ENCODE measurements at regions not wholly inside any gene's neighbourhood (a gene's known extent, or its start where the extent isn't known, plus 50 kb on each side); places are given as distances from the start of the nearest gene placed in this dataset.

DNA sequence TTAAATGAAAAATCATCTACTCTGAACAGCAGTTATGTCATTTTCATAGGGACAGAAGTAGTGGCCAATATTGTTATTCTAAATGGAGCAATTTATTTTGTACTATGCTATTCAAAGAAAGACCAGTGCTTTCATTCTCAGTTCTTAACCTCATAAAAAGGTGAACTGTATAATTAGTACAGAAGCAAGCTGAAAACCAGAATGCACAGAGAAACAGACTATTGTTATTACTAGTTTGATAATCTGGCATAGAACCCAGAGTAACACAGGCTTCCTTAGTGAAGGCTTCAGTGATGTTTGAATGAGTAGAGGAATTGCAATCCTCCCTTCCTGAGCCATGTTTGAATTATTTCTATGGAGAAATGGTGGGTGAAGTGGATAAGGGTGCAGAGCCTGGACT lies 131.6 kb upstream of the LRRC7 start:
- H3K27ac Mint-ChIP-seq, result no peak overlapping the region
- TF ChIP-seq, protein P1, sequence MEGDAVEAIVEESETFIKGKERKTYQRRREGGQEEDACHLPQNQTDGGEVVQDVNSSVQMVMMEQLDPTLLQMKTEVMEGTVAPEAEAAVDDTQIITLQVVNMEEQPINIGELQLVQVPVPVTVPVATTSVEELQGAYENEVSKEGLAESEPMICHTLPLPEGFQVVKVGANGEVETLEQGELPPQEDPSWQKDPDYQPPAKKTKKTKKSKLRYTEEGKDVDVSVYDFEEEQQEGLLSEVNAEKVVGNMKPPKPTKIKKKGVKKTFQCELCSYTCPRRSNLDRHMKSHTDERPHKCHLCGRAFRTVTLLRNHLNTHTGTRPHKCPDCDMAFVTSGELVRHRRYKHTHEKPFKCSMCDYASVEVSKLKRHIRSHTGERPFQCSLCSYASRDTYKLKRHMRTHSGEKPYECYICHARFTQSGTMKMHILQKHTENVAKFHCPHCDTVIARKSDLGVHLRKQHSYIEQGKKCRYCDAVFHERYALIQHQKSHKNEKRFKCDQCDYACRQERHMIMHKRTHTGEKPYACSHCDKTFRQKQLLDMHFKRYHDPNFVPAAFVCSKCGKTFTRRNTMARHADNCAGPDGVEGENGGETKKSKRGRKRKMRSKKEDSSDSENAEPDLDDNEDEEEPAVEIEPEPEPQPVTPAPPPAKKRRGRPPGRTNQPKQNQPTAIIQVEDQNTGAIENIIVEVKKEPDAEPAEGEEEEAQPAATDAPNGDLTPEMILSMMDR (IDR thresholded peaks at IDR 0.05), result no peak
- no peaks in the 10 kb centered on the region for H3K27me3 Mint-ChIP-seq (ENCODE audit: insufficient read depth)
- H3K4me1 Mint-ChIP-seq (ENCODE audit: low read depth), result no peaks in the 10 kb centered on the region
- peaks cover 39% of the 10 kb centered on the region for H3K9me3 Mint-ChIP-seq
- DNase-seq, result no peak
- H3K36me3 Mint-ChIP-seq (ENCODE audit: low read depth), result no peaks in the 10 kb centered on the region
- no peak overlapping the region for H3K4me3 Mint-ChIP-seq

DNA sequence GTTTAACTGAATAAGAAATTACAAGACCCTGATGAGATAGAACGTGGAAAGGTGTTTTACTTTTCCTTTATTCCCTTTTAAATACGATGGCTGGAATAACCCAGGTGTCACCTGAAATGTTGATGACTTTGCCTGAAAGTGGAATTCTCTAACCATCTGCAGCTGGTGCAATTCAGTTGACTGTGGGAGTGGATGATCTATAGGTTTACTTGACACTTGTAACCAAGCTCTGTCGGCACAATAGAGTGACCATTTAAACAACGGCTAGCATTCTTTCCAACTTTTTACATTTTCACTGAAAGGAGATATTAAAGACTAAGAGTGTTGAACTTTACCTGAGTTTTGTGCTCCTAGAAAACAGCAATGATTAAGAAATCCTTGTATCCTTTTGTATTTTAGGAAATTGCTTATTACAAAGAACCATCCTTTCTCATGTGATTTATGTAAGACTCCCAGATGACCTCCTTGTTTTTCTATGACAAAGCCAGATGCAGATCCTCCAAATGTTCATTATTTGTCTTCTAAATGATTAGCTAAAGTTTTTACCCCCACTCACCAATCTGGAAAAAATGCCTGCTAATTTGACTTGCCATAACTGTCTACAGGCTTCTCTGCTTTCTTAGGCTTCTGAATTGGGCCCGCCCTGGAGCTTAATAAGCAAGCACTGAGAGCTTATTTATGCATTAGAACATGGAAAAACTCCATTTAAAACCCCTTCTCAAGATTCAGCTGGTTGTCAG lies 129.5 kb upstream of the LRRC7 start:
- no peak overlapping the region for H3K27ac Mint-ChIP-seq
- H3K4me3 Mint-ChIP-seq, result no peak overlapping the region
- peaks cover 44% of the 10 kb centered on the region for H3K9me3 Mint-ChIP-seq
- no peaks in the 10 kb centered on the region for H3K4me1 Mint-ChIP-seq (ENCODE audit: low read depth)
- no peak for DNase-seq
- no peaks in the 10 kb centered on the region for H3K36me3 Mint-ChIP-seq (ENCODE audit: low read depth)
- no peaks in the 10 kb centered on the region; the same call in 1 of the 2 replicates for H3K27me3 Mint-ChIP-seq (ENCODE audit: insufficient read depth)
- TF ChIP-seq, protein P1 (IDR thresholded peaks at IDR 0.05), result no peak

DNA sequence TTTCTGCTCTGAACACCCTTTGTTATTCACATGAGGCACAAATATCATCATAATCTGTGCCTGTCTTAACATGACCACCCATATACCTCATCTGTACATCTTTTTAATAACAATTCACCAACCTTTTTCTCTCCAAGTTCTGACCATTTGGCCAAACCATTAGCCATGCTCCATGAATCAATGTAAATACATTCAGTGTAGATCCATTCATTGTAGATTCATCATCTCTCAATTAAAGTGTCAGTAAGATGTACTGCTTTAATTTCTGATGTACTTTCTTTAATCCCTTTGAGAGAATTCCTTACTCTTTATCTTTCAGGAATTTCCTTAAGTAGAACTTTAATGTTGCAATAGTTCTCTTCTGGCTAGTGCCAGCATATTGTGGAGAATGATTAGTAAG lies 126.2 kb upstream of the LRRC7 start:
- DNase-seq, result no peak
- Mint-ChIP-seq H3K9me3 (peaks cover 43% of the 10 kb centered on the region), H3K4me1 (ENCODE audit: low read depth) (no peaks in the 10 kb centered on the region), H3K36me3 (ENCODE audit: low read depth) (no peaks in the 10 kb centered on the region), H3K27me3 (ENCODE audit: insufficient read depth) (no peaks in the 10 kb centered on the region; the same call in 1 of the 2 replicates), H3K27ac (no peak overlapping the region), H3K4me3 (no peak overlapping the region)
- TF ChIP-seq, protein P1 (IDR thresholded peaks at IDR 0.05), result no peak

DNA sequence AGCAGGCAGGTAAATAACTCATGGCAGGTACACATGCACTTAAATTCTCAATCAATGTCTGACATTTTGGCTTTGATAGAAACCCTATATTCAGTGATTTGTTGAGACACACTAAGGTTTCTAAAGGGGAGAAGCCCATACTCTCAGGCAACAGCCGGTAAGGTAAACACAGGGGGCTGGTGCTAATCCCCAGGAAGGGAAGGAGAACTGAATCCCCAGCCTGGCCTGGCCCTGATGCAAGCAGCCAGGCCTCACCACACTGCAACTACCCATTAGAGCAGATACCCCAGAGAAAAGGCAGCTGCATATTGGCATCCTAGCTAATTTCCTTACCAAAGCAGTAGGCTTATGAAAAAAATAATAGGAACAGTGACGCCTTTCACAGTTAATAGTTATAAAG lies 116.5 kb upstream of the LRRC7 start:
- peaks cover 37% of the 10 kb centered on the region for H3K9me3 Mint-ChIP-seq
- no peaks in the 10 kb centered on the region; the same call in 1 of the 2 replicates for H3K27me3 Mint-ChIP-seq (ENCODE audit: insufficient read depth)
- H3K4me1 Mint-ChIP-seq (ENCODE audit: low read depth), result no peaks in the 10 kb centered on the region
- TF ChIP-seq, protein P1 (IDR thresholded peaks at IDR 0.05), result no peak
- H3K4me3 Mint-ChIP-seq, result no peak overlapping the region
- no peak overlapping the region for H3K27ac Mint-ChIP-seq
- DNase-seq, result no peak
- H3K36me3 Mint-ChIP-seq (ENCODE audit: low read depth), result no peaks in the 10 kb centered on the region

DNA sequence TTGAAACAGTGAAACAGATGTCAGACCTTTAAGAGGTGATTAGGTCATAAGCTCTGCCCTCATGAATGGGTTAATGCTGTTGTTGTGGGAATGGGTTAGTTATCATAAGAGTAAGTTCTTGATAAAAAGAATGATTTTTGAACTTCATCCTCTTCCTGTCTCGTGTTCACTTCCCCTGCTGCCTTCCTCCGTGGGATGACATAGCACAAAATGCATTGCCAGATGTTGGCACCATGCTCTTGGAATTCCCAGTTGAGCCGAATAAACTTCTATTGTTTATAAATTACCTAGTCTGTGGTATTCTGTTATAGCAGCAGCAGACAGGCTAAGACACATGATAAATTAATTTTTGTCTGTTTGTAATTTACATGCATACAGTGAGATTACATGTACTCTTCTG lies 112.0 kb upstream of the LRRC7 start:
- TF ChIP-seq, protein P1 (IDR thresholded peaks at IDR 0.05), result no peak
- H3K27me3 Mint-ChIP-seq (ENCODE audit: insufficient read depth), result no peaks in the 10 kb centered on the region; the same call in 1 of the 2 replicates
- H3K36me3 Mint-ChIP-seq (ENCODE audit: low read depth), result no peaks in the 10 kb centered on the region
- no peak overlapping the region for H3K27ac Mint-ChIP-seq
- no peak overlapping the region for H3K4me3 Mint-ChIP-seq
- DNase-seq, result no peak
- peaks cover 43% of the 10 kb centered on the region for H3K9me3 Mint-ChIP-seq
- no peaks in the 10 kb centered on the region for H3K4me1 Mint-ChIP-seq (ENCODE audit: low read depth)
